ENCODE measurements at regions not wholly inside any gene's neighbourhood (a gene's known extent, or its start where the extent isn't known, plus 50 kb on each side); places are given as distances from the start of the nearest gene placed in this dataset.

- Histone ChIP-seq H4K5ac (ENCODE audit: insufficient read length, low read depth, low read length) (no peak overlapping the region), H3K4me1 (replicated peaks in 1 of 4; ENCODE audit: control insufficient read depth in 3 of 4, insufficient read depth in 4 of 4, low read length in 3 of 4) (no peaks in the 10 kb centered on the region), H2BK20ac (ENCODE audit: low read length) (no peak overlapping the region), H3K79me2 (ENCODE audit: control insufficient read depth in 1 of 2, insufficient read depth in 2 of 2, low read length in 2 of 2) (no peaks in the 10 kb centered on the region), H3K56ac (replicated peaks; ENCODE audit: insufficient read length, low read depth, low read length) (no peak overlapping the region), H3K18ac (ENCODE audit: extremely low read depth, low read length) (no peak overlapping the region), H3K9ac (replicated peaks in 1 of 4; ENCODE audit: extremely low read depth in 1 of 4, low read depth in 3 of 4, low read length in 3 of 4) (no peak overlapping the region), H3K36me3 (ENCODE audit: control insufficient read depth in 2 of 4, insufficient read depth in 4 of 4, low read length in 3 of 4) (no peaks in the 10 kb centered on the region), H3K79me1 (ENCODE audit: low read depth, low read length) (no peaks in the 10 kb centered on the region), H3K9me3 (ENCODE audit: insufficient read depth in 2 of 2, low read depth in 1 of 2, low read length in 1 of 2) (no peaks in the 10 kb centered on the region), H2BK15ac (ENCODE audit: low read length) (no peak overlapping the region), H2AFZ (ENCODE audit: low read length) (no peak overlapping the region), H3K4me2 (ENCODE audit: insufficient read depth in 1 of 2, low read depth in 2 of 2, low read length in 2 of 2) (no peak overlapping the region), H3K4ac (replicated peaks; ENCODE audit: insufficient read length, low read depth, low read length) (no peak overlapping the region), H4K8ac (ENCODE audit: extremely low read depth, insufficient read depth, low read length) (no peak overlapping the region), H2BK5ac (ENCODE audit: low read depth, low read length) (no peak overlapping the region), H3K4me3 (ENCODE audit: extremely low read depth in 1 of 4, insufficient read depth in 2 of 4, low read depth in 3 of 4, low read length in 4 of 4) (no peak overlapping the region), H3K23ac (ENCODE audit: insufficient read length) (no peak overlapping the region), H3K23me2 (ENCODE audit: low read depth, low read length) (no peaks in the 10 kb centered on the region), H3K27me3 (replicated peaks in 1 of 4; ENCODE audit: control insufficient read depth in 3 of 4, extremely low read depth in 1 of 4, insufficient read depth in 3 of 4, low read length in 3 of 4) (no peaks in the 10 kb centered on the region), H2BK12ac (ENCODE audit: low read depth, low read length) (no peak overlapping the region), H2BK120ac (replicated peaks; ENCODE audit: low read depth, low read length) (no peak overlapping the region), H3K27ac (ENCODE audit: low read depth, low read length) (no peak overlapping the region), H2AK5ac (ENCODE audit: low read depth, low read length) (no peak overlapping the region), H4K20me1 (replicated peaks in 1 of 2; ENCODE audit: control insufficient read depth in 1 of 2, insufficient read depth in 2 of 2, low read length in 2 of 2) (no peaks in the 10 kb centered on the region), H4K91ac (replicated peaks; ENCODE audit: insufficient read length, low read length) (no peak overlapping the region), H3K14ac (ENCODE audit: insufficient read length) (no peak overlapping the region)
- DNase-seq (ENCODE audit: low read depth in 1 of 2, low spot score in 2 of 2), result no peak
- POLR2A ChIA-PET (ENCODE audit: partially characterized antibody), result no interaction called here
- CTCF ChIA-PET (ENCODE audit: partially characterized antibody), result interaction anchor here (0.6 to 1.6 kb wide), 3 partner anchors 9 to 512 kb away, joined by 3 to 6 read pairs (median 3); no protein-coding TSS in a partner anchor
- WGBS, 2 experiments (ENCODE audit: extremely low coverage in 1 of 2, insufficient coverage in 1 of 2, insufficient read length in 1 of 2, insufficient replicate concordance in 2 of 2, low coverage in 1 of 2, low lambda C conversion rate in 2 of 2, missing lambda C conversion rate in 1 of 2), result 91% methylated on average over 5 of the region's 5 CpGs; no CpG with 5 or more reads in 1 of the 2 experiments
- no peak for FAIRE-seq
- TF ChIP-seq RXRA (IDR thresholded peaks at IDR 0.05; ENCODE audit: insufficient read depth, low read depth, low read length) (no peak), RNF2 (IDR thresholded peaks at IDR 0.05; ENCODE audit: borderline replicate concordance, low read depth, low read length, missing control alignments, poor library complexity, severe bottlenecking) (no peak), EGR1 (IDR thresholded peaks at IDR 0.05; ENCODE audit: borderline replicate concordance, low read depth, low read length) (no peak), ASH2L (IDR thresholded peaks at IDR 0.05; ENCODE audit: low read length) (no peak), MAFK (IDR thresholded peaks at IDR 0.05; ENCODE audit: low read depth, low read length) (no peak), KDM4A (IDR thresholded peaks at IDR 0.05; ENCODE audit: low read depth, low read length, severe bottlenecking) (no peak), TBP (IDR thresholded peaks at IDR 0.05; ENCODE audit: low read depth, low read length) (no peak), TAF7 (optimal IDR thresholded peaks at IDR 0.05; ENCODE audit: borderline replicate concordance, low read depth, low read length) (no peak), NANOG (IDR thresholded peaks at IDR 0.05; ENCODE audit: insufficient read depth, low read depth, low read length, poor library complexity, severe bottlenecking) (no peak), CTCF (IDR thresholded peaks at IDR 0.05; ENCODE audit: control extremely low read depth in 1 of 3, insufficient read depth in 1 of 3, low read depth in 1 of 3, low read length in 3 of 3) (no peak), EZH2 (IDR thresholded peaks at IDR 0.05; ENCODE audit: low read depth, low read length, severe bottlenecking) (no peak), JUN (IDR thresholded peaks at IDR 0.05; ENCODE audit: low read depth, low read length) (no peak)
These were observed 370.2 kb downstream of the MTRR start for GRCh38 chr5:8239198-8239597.

Measured in H1 (cell line).